Natural killer cell (primary cell): ENCODE measurements at regions not wholly inside any gene's neighbourhood (a gene's known extent, or its start where the extent isn't known, plus 50 kb on each side); places are given as distances from the start of the nearest gene placed in this dataset.
A peak's percentile ranks its signal among the peaks of the same experiment; 100 is the strongest.

ENCODE experiments used
- ATAC-seq, 3 donors: fragments of 150-1000 bp in 2 of 3; fragments of 200-7000 bp in 1 of 3; cut with Tn5 transposase; 1 replicate in 1 of 3; 2 replicates in 2 of 3; pipeline ENCODE4 v1.10.0; 2021; ENCODE audit warnings: mild to moderate bottlenecking in 2 of 3, moderate library complexity in 2 of 3
- DNase-seq, 2 donors: peaks; one replicate each; pipeline versions ENCODE4 v3.0.0 to v3.0.0-alpha.2; 2013 to 2021; ENCODE audit warnings: mixed read lengths in 1 of 2
- H3K27ac ChIP-seq: one replicate; pipeline ENCODE4 v1.5.1; 2013; ENCODE audit warnings: mild to moderate bottlenecking, low read length
- H3K27me3 ChIP-seq: one replicate; pipeline ENCODE4 v1.6.1; 2013; ENCODE audit warnings: low read length; ENCODE audit not compliant: control insufficient read depth, insufficient read depth
- H3K36me3 ChIP-seq: one replicate; pipeline ENCODE4 v1.6.1; 2013; ENCODE audit warnings: low read length; ENCODE audit not compliant: control insufficient read depth, insufficient read depth
- H3K4me1 ChIP-seq: one replicate; pipeline ENCODE4 v1.6.1; 2013; ENCODE audit warnings: low read length; ENCODE audit not compliant: control insufficient read depth, insufficient read depth
- H3K4me3 ChIP-seq: one replicate; pipeline ENCODE4 v1.5.1; 2013; ENCODE audit warnings: low read length
- H3K9me3 ChIP-seq: one replicate; pipeline ENCODE4 v1.6.1; 2013; ENCODE audit warnings: low read length; ENCODE audit not compliant: control insufficient read depth, insufficient read depth
- H3K27ac Mint-ChIP-seq, 2 donors: one replicate each; pipeline ENCODE4 v1.8.0; 2022; ENCODE audit warnings: mild to moderate bottlenecking in 2 of 2, mixed read lengths in 2 of 2, moderate library complexity in 1 of 2
- H3K27me3 Mint-ChIP-seq, 2 donors: one replicate each; pipeline ENCODE4 v1.8.0; 2022; ENCODE audit warnings: low read depth in 2 of 2, mixed read lengths in 2 of 2
- H3K36me3 Mint-ChIP-seq: one replicate; pipeline ENCODE4 v1.8.0; 2022; ENCODE audit warnings: mixed read lengths
- H3K4me1 Mint-ChIP-seq, 2 donors: one replicate each; pipeline ENCODE4 v1.8.0; 2022; ENCODE audit warnings: mixed read lengths in 2 of 2
- H3K4me3 Mint-ChIP-seq: one replicate; pipeline ENCODE4 v1.8.0; 2022; ENCODE audit warnings: mild to moderate bottlenecking, moderate library complexity, mixed read lengths
- H3K9me3 Mint-ChIP-seq, 2 donors: one replicate each; pipeline ENCODE4 v1.8.0; 2022; ENCODE audit warnings: mixed read lengths in 2 of 2
- CTCF ChIP-seq: fragments of 200-600 bp; IDR thresholded peaks from one replicate; pipeline ENCODE4 v1.8.0; 2022; ENCODE audit warnings: antibody characterized with exemption
- WGBS: methylation state at CpG from one replicate; pipeline ENCODE4 v1.1.7; 2013; ENCODE audit warnings: missing lambda C conversion rate; ENCODE audit not compliant: insufficient coverage; 5-methylcytosine and 5-hydroxymethylcytosine counted together
- intact Hi-C: fragments of 100-400 bp; cut with micrococcal nuclease; formaldehyde crosslinking; loops from one replicate; pipeline ENCODE4 v1.14.2; 2022

GRCh38 chr1:5670590-5671350 lies 321.5 kb downstream of the NPHP4 start:
- no peak for TF ChIP-seq CTCF
- no peak for ATAC-seq
- peaks cover 7% of the 10 kb centered on the region for H3K36me3 Mint-ChIP-seq
- Histone ChIP-seq H3K27ac (no peak overlapping the region), H3K4me3 (no peak overlapping the region), H3K9me3 (no peaks in the 10 kb centered on the region), H3K4me1 (peaks cover 7% of the 10 kb centered on the region), H3K27me3 (no peaks in the 10 kb centered on the region), H3K36me3 (no peaks in the 10 kb centered on the region)
- DNase-seq, result no peak
- peaks cover 0 to 4% of the 10 kb centered on the region in 2 donors for H3K27me3 Mint-ChIP-seq
- H3K27ac Mint-ChIP-seq, result no peak overlapping the region
- H3K4me1 Mint-ChIP-seq, result no peaks in the 10 kb centered on the region
- intact Hi-C loops, result no loop called here
- no peak overlapping the region for H3K4me3 Mint-ChIP-seq
- WGBS, result 58% methylated on average over 8 of the region's 9 CpGs
- peaks cover 2 to 13% of the 10 kb centered on the region in 2 donors for H3K9me3 Mint-ChIP-seq

GRCh38 chr1:5667513-5668325 lies 324.5 kb downstream of the NPHP4 start:
- Mint-ChIP-seq H3K36me3 (no peaks in the 10 kb centered on the region), H3K4me1 (no peaks in the 10 kb centered on the region), H3K27me3 (no peaks in the 10 kb centered on the region), H3K27ac (no peak overlapping the region), H3K9me3 (peaks cover 2 to 5% of the 10 kb centered on the region in 2 donors), H3K4me3 (no peak overlapping the region)
- WGBS, result 76% methylated on average over 34 of the region's 34 CpGs
- intact Hi-C loops, result no loop called here
- Histone ChIP-seq H3K36me3 (no peaks in the 10 kb centered on the region), H3K9me3 (no peaks in the 10 kb centered on the region), H3K27ac (no peak overlapping the region), H3K27me3 (no peaks in the 10 kb centered on the region), H3K4me3 (no peak overlapping the region), H3K4me1 (peaks cover 12% of the 10 kb centered on the region)
- ATAC-seq, result no peak
- peak in 1 of 2 donors; percentile 41 for DNase-seq
- no peak for TF ChIP-seq CTCF

- H3K27ac ChIP-seq, result no peak overlapping the region
- Mint-ChIP-seq H3K4me3 (no peak overlapping the region), H3K36me3 (no peaks in the 10 kb centered on the region), H3K9me3 (peaks cover 0 to 2% of the 10 kb centered on the region in 2 donors), H3K27me3 (no peaks in the 10 kb centered on the region), H3K27ac (no peak overlapping the region), H3K4me1 (no peaks in the 10 kb centered on the region)
- H3K9me3 ChIP-seq, result no peaks in the 10 kb centered on the region
- no peaks in the 10 kb centered on the region for H3K36me3 ChIP-seq
- no peak overlapping the region for H3K4me3 ChIP-seq
- H3K27me3 ChIP-seq, result no peaks in the 10 kb centered on the region
- TF ChIP-seq CTCF, result no peak
- ATAC-seq (no peak), DNase-seq (no peak)
- 78% methylated on average over 10 of the region's 10 CpGs for WGBS
- H3K4me1 ChIP-seq, result peaks cover 12% of the 10 kb centered on the region
- intact Hi-C loops, result no loop called here
These were observed 327.0 kb downstream of the NPHP4 start for GRCh38 chr1:5664906-5665875.
